ENCODE measurements at regions not wholly inside any gene's neighbourhood (a gene's known extent, or its start where the extent isn't known, plus 50 kb on each side); places are given as distances from the start of the nearest gene placed in this dataset.

DNA sequence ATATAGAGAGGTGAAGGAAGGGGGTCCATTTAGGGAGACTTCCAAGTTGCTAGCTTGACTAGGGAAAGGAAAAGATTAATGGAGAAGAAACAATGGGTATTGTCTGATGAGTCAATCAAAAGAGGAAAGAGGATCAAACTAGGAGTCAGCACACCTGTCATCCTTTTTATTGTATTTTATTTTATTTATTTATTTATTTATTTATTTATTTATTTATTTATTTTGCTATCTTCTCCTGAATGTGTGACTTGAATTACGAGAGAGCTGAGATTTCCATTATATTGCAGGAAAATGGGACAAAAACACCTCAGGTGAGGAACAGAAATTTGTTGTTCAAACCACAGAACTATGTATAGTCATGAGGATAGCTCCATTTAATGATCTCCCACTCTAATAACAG, 58.9 kb downstream of the NUDT11 start:
- DNase-seq (ENCODE audit: low spot score): no peak

GRCh38 chrX:51435101-51435500, 61.3 kb downstream of the NUDT11 start:
- no peak for DNase-seq (ENCODE audit: low spot score)

GRCh38 chrX:51421972-51422597, 74.3 kb downstream of the NUDT11 start:
- peak; percentile 19 for DNase-seq (ENCODE audit: low spot score)

DNA sequence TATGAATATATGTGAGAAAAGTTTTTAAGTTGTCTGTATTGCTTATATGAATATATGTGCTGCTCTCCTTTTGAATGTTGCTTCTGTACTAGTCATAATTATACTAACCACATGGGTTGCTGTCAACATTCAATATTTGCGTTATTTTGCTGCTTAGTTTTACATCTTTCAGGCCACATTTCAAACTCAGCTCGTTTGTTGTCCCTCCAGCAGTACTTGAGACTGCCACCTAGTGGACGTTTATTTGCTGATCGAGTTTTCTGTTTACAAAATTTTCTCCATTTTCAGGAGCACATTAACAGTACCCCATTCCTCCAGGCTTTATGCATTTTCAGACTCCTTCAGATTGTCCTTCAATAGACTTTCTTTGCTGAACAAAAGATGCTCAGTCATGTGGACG, 75.8 kb downstream of the NUDT11 start:
- peak; percentile 73 for DNase-seq (ENCODE audit: low spot score)

- no peak for DNase-seq (ENCODE audit: low spot score)
Measured at GRCh38 chrX:51408462-51408861, 75.8 kb downstream of the NUDT10 start.

DNA sequence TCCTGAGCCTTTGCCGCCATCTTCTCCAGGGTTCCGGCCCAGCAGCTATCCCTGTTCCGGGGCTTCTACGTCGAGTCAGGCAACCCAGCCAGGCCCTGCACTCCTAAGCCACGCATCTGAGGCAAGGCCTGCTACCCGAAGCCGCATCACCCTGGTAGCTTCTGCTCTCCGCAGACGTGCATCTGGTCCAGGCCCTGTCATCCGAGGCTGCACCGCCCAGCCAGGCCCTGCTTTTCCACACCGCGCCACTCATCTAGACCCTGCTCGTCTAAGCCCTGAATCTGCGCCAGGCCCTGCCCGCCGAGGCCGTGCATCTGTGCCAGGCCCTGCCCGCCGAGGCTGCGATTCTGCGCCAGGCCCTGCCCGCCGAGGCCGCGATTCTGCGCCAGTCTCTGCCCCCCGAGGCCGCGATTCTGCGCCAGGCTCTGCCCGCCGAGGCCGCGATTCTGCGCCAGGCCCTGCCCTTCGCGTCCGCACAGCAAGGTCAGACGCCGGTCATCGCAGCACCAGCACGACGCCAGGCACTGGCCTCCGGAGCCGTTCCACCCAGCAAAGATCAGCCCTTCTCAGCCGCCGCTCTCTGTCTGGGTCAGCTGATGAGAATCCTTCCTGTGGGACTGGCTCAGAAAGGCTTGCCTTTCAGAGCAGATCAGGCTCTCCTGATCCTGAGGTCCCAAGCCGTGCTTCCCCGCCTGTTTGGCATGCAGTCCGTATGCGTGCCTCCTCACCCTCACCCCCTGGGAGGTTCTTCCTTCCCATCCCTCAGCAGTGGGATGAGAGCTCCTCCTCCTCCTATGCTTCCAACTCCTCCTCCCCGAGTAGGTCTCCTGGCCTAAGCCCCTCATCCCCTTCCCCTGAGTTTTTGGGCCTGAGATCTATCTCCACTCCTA, 75.1 kb downstream of the NUDT10 start:
- DNase-seq (ENCODE audit: low spot score): no peak

DNA sequence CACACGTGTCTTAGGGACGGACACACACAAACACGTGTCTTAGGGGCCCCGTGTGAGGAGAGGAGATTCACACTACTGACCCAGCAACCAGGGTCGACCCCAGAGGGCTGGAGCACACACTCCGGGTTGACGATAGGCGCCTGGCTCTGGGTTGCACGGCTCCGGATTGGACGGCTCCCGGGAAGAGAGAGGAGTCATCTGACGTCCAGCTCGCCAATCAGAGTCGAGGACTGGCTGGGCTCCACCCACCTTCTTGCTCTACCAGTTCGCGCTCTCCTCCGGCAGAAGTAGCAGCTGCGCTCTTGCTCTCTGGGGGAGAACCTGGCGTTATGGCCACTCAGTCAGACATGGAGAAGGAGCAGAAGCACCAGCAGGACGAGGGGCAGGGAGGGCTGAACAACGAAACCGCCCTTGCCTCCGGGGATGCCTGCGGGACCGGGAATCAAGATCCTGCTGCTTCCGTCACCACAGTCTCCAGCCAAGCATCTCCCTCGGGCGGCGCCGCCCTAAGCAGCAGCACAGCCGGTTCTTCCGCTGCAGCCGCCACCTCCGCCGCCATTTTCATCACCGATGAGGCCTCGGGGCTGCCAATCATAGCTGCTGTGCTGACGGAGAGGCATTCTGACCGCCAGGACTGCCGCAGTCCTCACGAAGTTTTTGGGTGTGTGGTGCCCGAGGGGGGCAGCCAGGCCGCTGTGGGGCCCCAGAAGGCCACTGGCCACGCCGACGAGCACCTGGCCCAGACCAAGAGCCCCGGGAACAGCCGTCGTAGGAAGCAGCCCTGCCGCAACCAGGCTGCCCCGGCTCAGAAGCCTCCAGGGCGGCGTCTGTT, 74.3 kb downstream of the NUDT10 start:
- DNase-seq (ENCODE audit: low spot score): no peak

- no peak for DNase-seq (ENCODE audit: low spot score)
Measured at GRCh38 chrX:51404445-51404844, 71.8 kb downstream of the NUDT10 start.

DNA sequence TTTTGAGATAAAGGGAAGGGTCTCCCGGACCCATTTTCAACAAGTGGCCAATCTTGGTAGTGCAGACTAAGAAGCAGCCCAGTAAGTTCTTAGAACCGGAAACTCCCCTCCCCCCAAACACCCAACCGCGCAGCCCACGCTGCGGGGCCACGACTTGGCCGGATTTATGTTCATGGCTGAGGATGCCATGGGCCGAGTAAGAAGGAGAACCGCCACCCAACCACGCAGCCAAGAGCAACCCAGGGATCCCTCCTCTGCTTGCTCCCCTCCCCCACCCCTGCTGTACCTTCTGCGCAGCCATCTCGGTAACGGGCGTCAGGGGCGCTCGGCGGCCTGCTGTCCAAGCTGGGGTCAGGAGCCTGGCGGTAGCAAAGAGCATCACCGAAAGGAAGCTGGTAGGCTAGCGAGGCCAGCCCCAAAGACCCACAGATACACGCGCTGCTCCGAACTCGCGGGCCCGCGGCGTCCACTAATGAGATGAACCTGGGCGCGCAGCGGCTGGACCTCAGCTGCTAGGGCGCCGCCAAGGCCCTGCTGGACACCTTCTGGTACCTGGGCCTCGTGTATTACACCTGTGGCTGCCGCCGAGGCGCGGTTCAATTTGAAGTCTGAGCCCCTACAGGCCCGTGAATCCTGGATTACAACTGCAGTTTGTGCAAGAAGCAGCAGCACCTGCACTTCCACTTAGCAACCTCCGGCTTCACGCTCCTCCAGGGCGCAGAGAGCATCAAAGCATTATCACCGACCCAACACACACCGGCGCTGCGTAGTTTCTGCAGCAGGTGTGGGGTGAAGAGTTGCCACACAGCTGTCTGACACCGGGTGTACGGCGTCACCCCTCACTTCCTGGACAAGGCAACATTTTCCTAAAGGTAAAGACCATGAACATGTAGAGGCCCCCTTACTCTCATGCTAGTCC, 63.4 kb downstream of the NUDT10 start:
- DNase-seq (ENCODE audit: low spot score): peak; percentile 76

GRCh38 chrX:51395480-51395809, 62.8 kb downstream of the NUDT10 start:
- DNase-seq (ENCODE audit: low spot score): no peak

Measured in NAMALWA (cell line).